Panc1 (cell line): ENCODE measurements at regions not wholly inside any gene's neighbourhood (a gene's known extent, or its start where the extent isn't known, plus 50 kb on each side); places are given as distances from the start of the nearest gene placed in this dataset.

ENCODE experiments used
- POLR2AphosphoS5 ChIP-seq: IDR thresholded peaks from 2 replicates; pipeline ENCODE4 v1.6.1; 2012; ENCODE audit warnings: mild to moderate bottlenecking, low read depth, low read length, moderate library complexity
- TF ChIP-seq, protein P1 (sequence below), 2 experiments: IDR thresholded peaks; 2 replicates each; pipeline ENCODE4 v1.6.1; 2011 to 2012; ENCODE audit warnings: low read depth in 2 of 2, control low read depth in 1 of 2, low read length in 1 of 2, mild to moderate bottlenecking in 1 of 2, moderate library complexity in 1 of 2; ENCODE audit not compliant: insufficient read depth in 1 of 2
- TF ChIP-seq, protein P2 (sequence below): fragments of 450-650 bp; IDR thresholded peaks from 2 replicates; pipeline ENCODE4 v1.5.1; 2017; ENCODE audit warnings: mild to moderate bottlenecking

DNA sequence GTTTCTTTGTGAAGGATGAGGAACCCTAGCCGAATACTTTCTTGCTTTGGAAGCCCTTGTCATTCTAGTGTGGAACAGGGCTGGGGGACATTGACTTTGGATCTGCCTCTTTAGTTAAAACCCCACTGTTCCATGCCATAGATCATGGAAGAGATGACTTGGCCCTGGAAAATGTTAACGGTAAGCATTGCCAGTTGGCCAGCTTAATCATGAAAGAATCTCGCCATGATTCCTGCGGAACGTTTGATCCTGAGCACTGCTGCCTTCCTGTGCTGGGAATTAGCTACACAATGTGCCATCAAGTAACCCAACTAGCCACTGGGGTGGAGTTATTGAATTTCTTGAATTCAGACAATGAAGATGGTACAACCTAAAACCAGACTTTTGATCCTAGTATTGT lies 177.6 kb upstream of the FZD8 start:
- TF ChIP-seq, protein P1, sequence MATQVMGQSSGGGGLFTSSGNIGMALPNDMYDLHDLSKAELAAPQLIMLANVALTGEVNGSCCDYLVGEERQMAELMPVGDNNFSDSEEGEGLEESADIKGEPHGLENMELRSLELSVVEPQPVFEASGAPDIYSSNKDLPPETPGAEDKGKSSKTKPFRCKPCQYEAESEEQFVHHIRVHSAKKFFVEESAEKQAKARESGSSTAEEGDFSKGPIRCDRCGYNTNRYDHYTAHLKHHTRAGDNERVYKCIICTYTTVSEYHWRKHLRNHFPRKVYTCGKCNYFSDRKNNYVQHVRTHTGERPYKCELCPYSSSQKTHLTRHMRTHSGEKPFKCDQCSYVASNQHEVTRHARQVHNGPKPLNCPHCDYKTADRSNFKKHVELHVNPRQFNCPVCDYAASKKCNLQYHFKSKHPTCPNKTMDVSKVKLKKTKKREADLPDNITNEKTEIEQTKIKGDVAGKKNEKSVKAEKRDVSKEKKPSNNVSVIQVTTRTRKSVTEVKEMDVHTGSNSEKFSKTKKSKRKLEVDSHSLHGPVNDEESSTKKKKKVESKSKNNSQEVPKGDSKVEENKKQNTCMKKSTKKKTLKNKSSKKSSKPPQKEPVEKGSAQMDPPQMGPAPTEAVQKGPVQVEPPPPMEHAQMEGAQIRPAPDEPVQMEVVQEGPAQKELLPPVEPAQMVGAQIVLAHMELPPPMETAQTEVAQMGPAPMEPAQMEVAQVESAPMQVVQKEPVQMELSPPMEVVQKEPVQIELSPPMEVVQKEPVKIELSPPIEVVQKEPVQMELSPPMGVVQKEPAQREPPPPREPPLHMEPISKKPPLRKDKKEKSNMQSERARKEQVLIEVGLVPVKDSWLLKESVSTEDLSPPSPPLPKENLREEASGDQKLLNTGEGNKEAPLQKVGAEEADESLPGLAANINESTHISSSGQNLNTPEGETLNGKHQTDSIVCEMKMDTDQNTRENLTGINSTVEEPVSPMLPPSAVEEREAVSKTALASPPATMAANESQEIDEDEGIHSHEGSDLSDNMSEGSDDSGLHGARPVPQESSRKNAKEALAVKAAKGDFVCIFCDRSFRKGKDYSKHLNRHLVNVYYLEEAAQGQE (IDR thresholded peaks at IDR 0.05; ENCODE audit: insufficient read depth in 1 of 2, low read depth in 2 of 2, low read length in 1 of 2): no peak
- no peak for TF ChIP-seq POLR2AphosphoS5
- TF ChIP-seq, protein P2, sequence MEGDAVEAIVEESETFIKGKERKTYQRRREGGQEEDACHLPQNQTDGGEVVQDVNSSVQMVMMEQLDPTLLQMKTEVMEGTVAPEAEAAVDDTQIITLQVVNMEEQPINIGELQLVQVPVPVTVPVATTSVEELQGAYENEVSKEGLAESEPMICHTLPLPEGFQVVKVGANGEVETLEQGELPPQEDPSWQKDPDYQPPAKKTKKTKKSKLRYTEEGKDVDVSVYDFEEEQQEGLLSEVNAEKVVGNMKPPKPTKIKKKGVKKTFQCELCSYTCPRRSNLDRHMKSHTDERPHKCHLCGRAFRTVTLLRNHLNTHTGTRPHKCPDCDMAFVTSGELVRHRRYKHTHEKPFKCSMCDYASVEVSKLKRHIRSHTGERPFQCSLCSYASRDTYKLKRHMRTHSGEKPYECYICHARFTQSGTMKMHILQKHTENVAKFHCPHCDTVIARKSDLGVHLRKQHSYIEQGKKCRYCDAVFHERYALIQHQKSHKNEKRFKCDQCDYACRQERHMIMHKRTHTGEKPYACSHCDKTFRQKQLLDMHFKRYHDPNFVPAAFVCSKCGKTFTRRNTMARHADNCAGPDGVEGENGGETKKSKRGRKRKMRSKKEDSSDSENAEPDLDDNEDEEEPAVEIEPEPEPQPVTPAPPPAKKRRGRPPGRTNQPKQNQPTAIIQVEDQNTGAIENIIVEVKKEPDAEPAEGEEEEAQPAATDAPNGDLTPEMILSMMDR: no peak
